Prostate gland (tissue), 2 donors: ENCODE measurements at regions not wholly inside any gene's neighbourhood (a gene's known extent, or its start where the extent isn't known, plus 50 kb on each side); places are given as distances from the start of the nearest gene placed in this dataset.

ENCODE experiments used
- DNase-seq: peaks from one replicate; pipeline ENCODE4 v3.0.0-alpha.2; 2019; ENCODE audit warnings: low spot score
- H3K27ac ChIP-seq, 2 donors: fragments of 200-600 bp; sonication (generic); 2 replicates each; pipeline ENCODE4 v1.5.1; 2017 to 2019
- H3K27me3 ChIP-seq: fragments of 200-600 bp; sonication (generic); replicated peaks from 2 replicates; pipeline ENCODE4 v1.5.1; 2019; ENCODE audit not compliant: insufficient read depth
- H3K36me3 ChIP-seq, 2 donors: fragments of 200-600 bp; sonication (generic); 1 replicate in 1 of 2; 2 replicates in 1 of 2; pipeline versions ENCODE4 v1.5.1 to v1.8.1; 2017 to 2019
- H3K4me1 ChIP-seq: fragments of 200-600 bp; sonication (generic); replicated peaks from 2 replicates; pipeline ENCODE4 v1.5.1; 2019
- H3K4me3 ChIP-seq, 2 donors: fragments of 200-600 bp; sonication (generic); 2 replicates each; pipeline ENCODE4 v1.5.1; 2017 to 2019
- H3K9me3 ChIP-seq: fragments of 200-600 bp; sonication (generic); 2 replicates; pipeline ENCODE4 v1.5.1; 2017
- POLR2A ChIP-seq: fragments of 450-650 bp; IDR thresholded peaks from one replicate; pipeline ENCODE4 v1.6.1; 2016; ENCODE audit warnings: antibody characterized with exemption, mild to moderate bottlenecking
- POLR2AphosphoS5 ChIP-seq: sonication (generic); formaldehyde crosslinking; IDR thresholded peaks from one replicate; pipeline ENCODE4 v1.6.1; 2017; ENCODE audit warnings: antibody characterized with exemption
- WGBS: methylation state at CpG from one replicate; pipeline ENCODE4 v1.1.5; 2018; 5-methylcytosine and 5-hydroxymethylcytosine counted together
- intact Hi-C: fragments of 100-400 bp; cut with DNase I; formaldehyde crosslinking; loops from one replicate; pipeline ENCODE4 v1.14.2; 2022
- TF ChIP-seq, protein P1 (sequence below), 4 experiments: fragments of 200-600 bp in 2 of 4; fragments of 450-650 bp in 2 of 4; sonication (generic) in 2 of 4; IDR thresholded peaks; 1 replicate in 3 of 4; 2 replicates in 1 of 4; pipeline ENCODE4 v1.5.1; 2016 to 2019; ENCODE audit warnings: antibody characterized with exemption in 4 of 4, mild to moderate bottlenecking in 2 of 4, moderate library complexity in 2 of 4

DNA sequence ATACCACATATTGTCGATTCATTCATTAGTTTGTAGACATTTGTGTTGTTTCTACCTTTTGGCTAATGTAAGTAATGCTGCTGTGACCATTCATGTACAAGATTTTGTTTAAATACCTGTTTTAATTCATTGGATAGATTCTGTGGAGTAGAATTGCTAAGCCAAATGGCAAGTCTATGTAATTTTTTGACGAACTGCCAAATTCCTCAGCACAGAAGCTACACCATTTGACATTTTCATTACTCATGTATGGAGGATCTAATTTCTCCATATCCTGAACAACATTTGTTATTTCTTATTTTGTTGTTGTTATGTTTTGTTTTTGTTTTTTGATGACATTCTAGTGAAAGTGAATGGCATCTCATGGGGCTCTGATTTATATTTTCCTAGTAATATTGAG lies 1351.3 kb upstream of the SORCS1 start:
- no peaks in the 10 kb centered on the region for H3K4me1 ChIP-seq
- no peak overlapping the region for H3K27ac ChIP-seq
- H3K36me3 ChIP-seq = no peaks in the 10 kb centered on the region
- DNase-seq = no peak
- H3K4me3 ChIP-seq = no peak overlapping the region
- H3K9me3 ChIP-seq = no peaks in the 10 kb centered on the region
- TF ChIP-seq, protein P1, sequence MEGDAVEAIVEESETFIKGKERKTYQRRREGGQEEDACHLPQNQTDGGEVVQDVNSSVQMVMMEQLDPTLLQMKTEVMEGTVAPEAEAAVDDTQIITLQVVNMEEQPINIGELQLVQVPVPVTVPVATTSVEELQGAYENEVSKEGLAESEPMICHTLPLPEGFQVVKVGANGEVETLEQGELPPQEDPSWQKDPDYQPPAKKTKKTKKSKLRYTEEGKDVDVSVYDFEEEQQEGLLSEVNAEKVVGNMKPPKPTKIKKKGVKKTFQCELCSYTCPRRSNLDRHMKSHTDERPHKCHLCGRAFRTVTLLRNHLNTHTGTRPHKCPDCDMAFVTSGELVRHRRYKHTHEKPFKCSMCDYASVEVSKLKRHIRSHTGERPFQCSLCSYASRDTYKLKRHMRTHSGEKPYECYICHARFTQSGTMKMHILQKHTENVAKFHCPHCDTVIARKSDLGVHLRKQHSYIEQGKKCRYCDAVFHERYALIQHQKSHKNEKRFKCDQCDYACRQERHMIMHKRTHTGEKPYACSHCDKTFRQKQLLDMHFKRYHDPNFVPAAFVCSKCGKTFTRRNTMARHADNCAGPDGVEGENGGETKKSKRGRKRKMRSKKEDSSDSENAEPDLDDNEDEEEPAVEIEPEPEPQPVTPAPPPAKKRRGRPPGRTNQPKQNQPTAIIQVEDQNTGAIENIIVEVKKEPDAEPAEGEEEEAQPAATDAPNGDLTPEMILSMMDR (IDR thresholded peaks at IDR 0.05) = no peak
- no peak for TF ChIP-seq POLR2A
- TF ChIP-seq POLR2AphosphoS5 = no peak
- H3K27me3 ChIP-seq = no peaks in the 10 kb centered on the region
- 86% methylated on average over 2 of the region's 2 CpGs for WGBS
- intact Hi-C loops = no loop called here

DNA sequence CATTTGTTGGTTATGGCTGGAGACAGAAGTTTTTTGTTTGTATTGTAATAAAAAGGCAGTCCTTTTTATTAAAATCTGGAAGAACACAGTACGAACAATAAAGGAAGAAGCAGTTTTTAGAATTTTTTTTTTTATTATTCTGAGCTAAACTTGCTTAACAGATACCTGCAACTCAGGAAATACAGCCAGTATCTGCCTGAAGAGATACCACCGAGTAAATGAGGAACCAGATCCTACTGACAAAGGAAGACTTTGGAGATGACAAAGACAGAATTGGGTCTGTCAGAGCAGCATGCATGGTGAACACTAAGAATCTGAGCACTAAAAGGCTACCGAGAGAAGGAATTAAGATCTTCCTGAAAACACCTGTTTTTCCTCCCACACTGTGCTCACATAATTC lies 1335.9 kb upstream of the SORCS1 start:
- Histone ChIP-seq H3K4me1 (no peaks in the 10 kb centered on the region), H3K27me3 (no peaks in the 10 kb centered on the region), H3K36me3 (no peaks in the 10 kb centered on the region), H3K4me3 (no peak overlapping the region), H3K9me3 (no peaks in the 10 kb centered on the region), H3K27ac (no peak overlapping the region)
- TF ChIP-seq, protein P1 (IDR thresholded peaks at IDR 0.05) = no peak
- no peak for TF ChIP-seq POLR2A
- TF ChIP-seq POLR2AphosphoS5 = no peak
- WGBS = 32% methylated on average over 3 of the region's 3 CpGs
- intact Hi-C loops = no loop called here
- DNase-seq = no peak

DNA sequence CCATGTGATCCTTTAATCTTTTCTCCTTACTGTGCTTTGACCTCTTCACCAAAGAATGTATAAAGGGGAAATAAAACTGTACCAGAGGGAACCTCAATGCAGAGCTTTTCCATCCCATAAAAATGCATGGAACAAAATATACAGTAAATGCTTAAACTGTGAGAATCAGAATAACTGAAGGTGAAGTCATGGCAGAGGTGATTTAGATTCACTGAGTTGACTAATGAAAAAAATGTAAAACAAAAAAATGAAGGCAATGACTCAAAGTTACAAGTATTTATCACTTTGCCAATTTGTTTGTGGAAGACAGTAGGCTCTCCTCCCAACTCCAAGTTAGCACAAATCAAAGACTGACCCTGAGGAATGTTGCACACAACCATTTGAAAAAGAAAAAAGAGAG lies 1331.6 kb upstream of the SORCS1 start:
- Histone ChIP-seq H3K36me3 (no peaks in the 10 kb centered on the region), H3K9me3 (no peaks in the 10 kb centered on the region), H3K4me1 (no peaks in the 10 kb centered on the region), H3K27me3 (no peaks in the 10 kb centered on the region), H3K27ac (no peak overlapping the region), H3K4me3 (no peak overlapping the region)
- no peak for TF ChIP-seq POLR2A
- no peak for TF ChIP-seq POLR2AphosphoS5
- TF ChIP-seq, protein P1 (IDR thresholded peaks at IDR 0.05) = no peak
- no peak for DNase-seq
- intact Hi-C loops = no loop called here

DNA sequence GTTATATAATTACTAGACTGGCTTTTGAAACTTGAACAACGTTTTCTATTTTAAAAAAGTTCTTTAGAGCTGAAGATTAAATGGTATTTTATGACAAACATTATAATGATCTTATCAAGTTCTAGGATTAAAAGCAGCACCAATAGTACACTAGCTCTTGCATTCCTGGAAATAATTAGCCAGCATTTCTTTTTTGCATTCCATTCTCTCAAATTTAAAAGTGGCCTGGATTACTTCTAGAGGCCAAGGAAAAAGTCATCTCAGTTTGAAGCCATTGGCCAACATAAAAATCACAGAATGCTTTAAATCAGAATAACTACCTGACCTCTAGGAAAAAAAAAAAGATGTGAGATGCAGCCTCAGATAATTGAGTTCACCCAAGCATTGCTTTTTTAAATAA lies 1326.4 kb upstream of the SORCS1 start:
- H3K4me3 ChIP-seq = no peak overlapping the region
- no peaks in the 10 kb centered on the region for H3K27me3 ChIP-seq
- TF ChIP-seq POLR2A = no peak
- TF ChIP-seq POLR2AphosphoS5 = no peak
- TF ChIP-seq, protein P1 (IDR thresholded peaks at IDR 0.05) = no peak
- H3K9me3 ChIP-seq = no peaks in the 10 kb centered on the region
- DNase-seq = no peak
- H3K4me1 ChIP-seq = no peaks in the 10 kb centered on the region
- intact Hi-C loops = no loop called here
- no peak overlapping the region for H3K27ac ChIP-seq
- WGBS = 4% methylated on average over 1 of the region's 1 CpG
- H3K36me3 ChIP-seq = no peaks in the 10 kb centered on the region

DNA sequence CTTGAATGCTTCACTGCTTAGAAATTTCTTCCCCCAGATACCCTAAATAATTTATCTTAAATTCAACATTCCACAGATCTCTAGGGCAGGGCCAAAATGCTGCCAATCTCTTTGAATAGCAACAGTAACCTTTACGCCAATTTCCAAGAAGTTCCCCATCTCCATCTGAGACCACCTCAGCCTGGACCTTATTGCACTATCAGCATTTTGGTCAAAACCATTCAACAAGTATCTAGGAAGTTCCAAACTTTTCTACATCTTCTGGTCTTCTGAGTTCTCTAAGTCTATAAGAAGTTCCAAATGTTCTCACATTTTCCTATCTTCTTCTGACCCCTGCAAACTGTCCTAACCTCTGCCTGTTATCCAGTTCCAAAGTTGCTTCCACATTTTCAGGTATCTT lies 1306.9 kb upstream of the SORCS1 start:
- H3K27ac ChIP-seq = no peak overlapping the region

More for the DNA sequence above, 1306.9 kb upstream of the SORCS1 start:
- Histone ChIP-seq H3K9me3 (no peaks in the 10 kb centered on the region), H3K36me3 (no peaks in the 10 kb centered on the region), H3K4me1 (no peaks in the 10 kb centered on the region), H3K4me3 (no peak overlapping the region), H3K27me3 (no peaks in the 10 kb centered on the region)
- DNase-seq = no peak
- TF ChIP-seq POLR2A (no peak), POLR2AphosphoS5 (no peak)
- TF ChIP-seq, protein P1 (IDR thresholded peaks at IDR 0.05) = no peak
- 100% methylated on average over 1 of the region's 1 CpG for WGBS
- intact Hi-C loops = no loop called here
